EL (cell line): ENCODE measurements at regions not wholly inside any gene's neighbourhood (a gene's known extent, or its start where the extent isn't known, plus 50 kb on each side); places are given as distances from the start of the nearest gene placed in this dataset.

ENCODE experiments used
- DNase-seq: peaks from one replicate; pipeline ENCODE4 v3.0.0-alpha.2; 2016

GRCh38 chr20:61042506-61043385, 209.3 kb upstream of the CDH4 start:
- no peak for DNase-seq

- DNase-seq: no peak
Measured at GRCh38 chr20:61043681-61044080, 208.4 kb upstream of the CDH4 start.

GRCh38 chr20:61044499-61044898, 207.6 kb upstream of the CDH4 start:
- no peak for DNase-seq

GRCh38 chr20:61045091-61045490, 207.0 kb upstream of the CDH4 start:
- no peak for DNase-seq

GRCh38 chr20:61045876-61046585, 206.0 kb upstream of the CDH4 start:
- DNase-seq: no peak

GRCh38 chr20:61046721-61047351, 205.2 kb upstream of the CDH4 start:
- no peak for DNase-seq

GRCh38 chr20:61047515-61047914, 204.5 kb upstream of the CDH4 start:
- no peak for DNase-seq

GRCh38 chr20:61048302-61048701, 203.8 kb upstream of the CDH4 start:
- no peak for DNase-seq

GRCh38 chr20:61049684-61050083, 202.4 kb upstream of the CDH4 start:
- DNase-seq: no peak

- DNase-seq: no peak
Measured at GRCh38 chr20:61050336-61050890, 201.6 kb upstream of the CDH4 start.

GRCh38 chr20:61052195-61052750, 199.8 kb upstream of the CDH4 start:
- DNase-seq: no peak

GRCh38 chr20:61052776-61053442, 199.2 kb upstream of the CDH4 start:
- no peak for DNase-seq

GRCh38 chr20:61053487-61053886, 198.6 kb upstream of the CDH4 start:
- no peak for DNase-seq

- no peak for DNase-seq
Measured at GRCh38 chr20:61053889-61054288, 198.2 kb upstream of the CDH4 start.

GRCh38 chr20:61054411-61054810, 197.7 kb upstream of the CDH4 start:
- DNase-seq: no peak

GRCh38 chr20:61055180-61056010, 196.7 kb upstream of the CDH4 start:
- no peak for DNase-seq

- no peak for DNase-seq
Measured at GRCh38 chr20:61056116-61056515, 195.9 kb upstream of the CDH4 start.

- no peak for DNase-seq
Measured at GRCh38 chr20:61056627-61057442, 195.2 kb upstream of the CDH4 start.

- no peak for DNase-seq
Measured at GRCh38 chr20:61057443-61058121, 194.5 kb upstream of the CDH4 start.

- no peak for DNase-seq
Measured at GRCh38 chr20:61061981-61062380, 190.1 kb upstream of the CDH4 start.
